GM18861 (cell line): ENCODE measurements at regions not wholly inside any gene's neighbourhood (a gene's known extent, or its start where the extent isn't known, plus 50 kb on each side); places are given as distances from the start of the nearest gene placed in this dataset.
"Not testable (repeated sequence)": the region's sequence is repeated elsewhere in the genome, so short reads cannot be mapped to it uniquely, and the experiment has no call there.

Experiments
- ATAC-seq: cut with Tn5 transposase; IDR thresholded peaks from one replicate; pipeline ENCODE4 v1.9.1; 2021; ENCODE audit not compliant: unreplicated experiment

DNA sequence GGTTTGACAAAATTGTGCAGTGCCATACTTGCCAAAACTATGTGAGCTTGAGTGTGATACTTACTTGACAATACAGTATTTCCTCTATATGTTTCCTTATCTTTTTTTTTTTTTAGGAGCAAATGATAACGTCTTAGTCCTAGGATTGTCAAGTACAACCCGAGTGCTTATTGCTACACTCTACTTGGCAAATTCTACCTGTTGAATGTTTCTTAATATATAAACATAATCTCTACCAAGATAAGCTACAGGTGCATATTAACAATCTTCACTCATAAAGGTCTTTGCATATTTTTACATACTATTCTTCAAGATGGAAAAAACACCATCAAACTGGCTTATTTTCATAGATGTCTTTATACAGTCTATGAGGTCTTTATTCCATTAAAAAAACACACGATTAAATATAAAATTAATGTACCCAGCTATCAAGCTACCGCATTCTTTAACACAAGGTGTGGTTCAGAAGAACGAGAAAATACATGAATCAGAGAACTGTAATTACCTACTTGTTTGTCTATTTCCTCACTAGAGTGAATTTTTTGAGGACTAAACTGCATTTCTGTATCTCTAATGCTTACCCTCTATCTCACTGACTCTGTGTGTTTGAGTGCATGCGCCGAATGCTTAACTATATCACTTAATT is 76.1 kb upstream of the PDSS1 start:
- no peak for ATAC-seq

DNA sequence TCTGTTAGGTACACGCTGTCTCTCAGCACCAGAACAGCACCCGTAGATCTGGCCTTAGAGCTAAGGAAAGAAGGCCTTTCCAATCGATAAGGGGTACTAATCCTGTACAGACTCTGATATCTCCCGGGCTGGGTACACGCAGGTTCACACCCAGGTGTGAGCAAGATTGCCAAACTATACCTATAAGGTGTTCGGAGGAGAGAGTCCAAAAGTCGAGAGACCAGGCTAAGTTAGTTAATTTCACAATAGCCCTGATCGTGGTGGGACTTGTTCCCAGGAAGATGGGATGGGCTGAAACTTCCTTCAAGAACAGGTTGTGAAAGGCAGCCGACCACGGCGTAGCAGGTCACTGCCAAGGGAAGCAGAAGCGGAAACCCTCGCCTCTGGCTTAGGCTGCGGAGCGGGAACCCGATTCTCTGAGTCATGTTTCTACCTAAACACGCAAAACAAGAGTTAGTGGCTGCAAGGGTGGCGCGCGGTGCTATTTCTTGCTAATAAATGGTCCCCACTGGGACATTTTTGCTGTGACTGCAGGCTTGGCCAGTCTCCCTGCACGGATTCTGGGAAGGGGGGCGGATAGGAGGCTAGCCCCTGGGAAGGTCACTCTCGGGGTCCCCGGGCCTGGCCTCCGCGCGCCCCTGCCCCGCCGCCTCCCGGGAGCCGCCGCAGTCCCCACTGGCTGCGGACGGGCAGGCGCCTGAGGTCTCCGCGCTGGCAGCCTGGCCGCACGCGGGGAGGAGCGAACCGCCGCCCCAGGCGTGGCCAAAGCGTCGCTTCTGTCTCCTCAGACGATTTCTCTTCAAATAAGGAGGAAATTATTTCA is 75.4 kb upstream of the PDSS1 start:
- ATAC-seq, result no peak

DNA sequence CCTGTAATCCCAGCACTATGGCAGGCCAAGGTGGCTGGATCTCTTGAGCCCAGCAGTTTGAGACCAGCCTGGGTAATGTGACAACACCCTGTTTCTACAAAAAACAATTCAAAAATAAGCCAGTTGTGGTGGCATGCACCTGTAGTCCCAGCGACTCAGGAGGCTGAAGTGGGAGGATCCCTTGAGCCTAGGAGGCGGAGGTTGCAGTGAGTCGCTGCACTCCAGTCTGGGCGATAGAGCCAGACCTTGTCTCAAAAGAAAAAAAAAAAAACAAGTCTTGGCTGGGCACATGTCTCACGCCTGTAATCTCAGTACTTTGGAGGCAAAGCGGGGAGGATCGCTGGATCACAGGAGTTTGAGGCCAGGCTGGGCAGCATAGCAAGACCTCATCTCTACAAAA is 74.6 kb upstream of the PDSS1 start:
- no peak for ATAC-seq

DNA sequence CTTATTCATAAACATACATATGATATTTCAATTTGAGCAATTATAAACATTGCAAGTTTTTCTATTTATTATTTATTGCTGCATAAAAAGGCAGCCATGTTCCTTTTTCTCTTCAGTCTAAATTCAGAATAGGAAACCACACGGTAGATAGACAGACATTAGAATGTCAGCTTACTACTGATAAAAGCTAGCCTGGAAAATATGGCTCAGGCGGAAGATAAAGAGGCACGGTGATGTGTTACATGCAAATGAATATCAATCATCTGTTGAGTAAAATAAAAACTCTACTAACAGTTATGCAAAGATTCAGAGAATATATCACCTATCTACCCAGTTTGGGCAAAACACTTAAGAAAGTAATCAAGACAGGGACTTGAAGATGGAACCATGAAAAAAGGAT is 73.5 kb upstream of the PDSS1 start:
- ATAC-seq, result no peak

DNA sequence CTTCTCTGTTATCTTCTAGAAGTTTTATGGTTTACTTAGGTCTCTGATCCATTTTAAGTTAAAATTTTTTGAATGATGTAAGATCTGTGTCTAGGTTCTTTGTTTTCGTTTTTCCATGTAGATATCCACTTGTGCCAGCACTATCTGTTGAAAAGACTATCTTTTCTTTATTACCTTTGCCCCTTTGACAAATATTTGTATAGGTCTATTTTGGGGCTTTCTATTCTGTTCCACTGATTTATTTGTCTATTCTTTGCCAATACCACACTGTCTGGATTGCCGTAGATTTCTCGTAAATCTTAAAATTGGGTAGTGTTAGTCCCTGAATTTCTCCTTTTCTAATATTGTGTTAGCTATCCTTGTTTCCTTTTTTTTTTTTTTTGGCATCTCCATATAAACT is 71.4 kb upstream of the PDSS1 start:
- no peak for ATAC-seq

DNA sequence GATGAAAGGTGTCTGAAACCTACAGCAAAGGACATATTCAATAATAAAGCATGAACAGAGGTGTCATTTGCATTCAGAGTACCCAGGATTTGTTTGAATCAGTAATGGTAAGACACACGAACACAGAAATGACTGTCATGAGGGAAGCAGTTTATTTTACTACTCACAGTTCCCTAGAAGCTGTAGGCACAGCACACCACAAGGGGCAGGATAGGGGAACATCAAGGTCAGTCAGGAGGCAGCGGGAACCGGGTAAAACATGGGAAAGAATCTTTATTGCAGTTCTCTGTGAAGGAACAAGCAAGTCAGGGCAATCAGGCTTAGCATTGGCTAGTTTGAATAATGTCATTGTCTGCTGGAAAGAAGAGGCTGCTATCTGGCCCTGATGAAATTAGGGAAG is 70.2 kb upstream of the PDSS1 start:
- ATAC-seq, result no peak

DNA sequence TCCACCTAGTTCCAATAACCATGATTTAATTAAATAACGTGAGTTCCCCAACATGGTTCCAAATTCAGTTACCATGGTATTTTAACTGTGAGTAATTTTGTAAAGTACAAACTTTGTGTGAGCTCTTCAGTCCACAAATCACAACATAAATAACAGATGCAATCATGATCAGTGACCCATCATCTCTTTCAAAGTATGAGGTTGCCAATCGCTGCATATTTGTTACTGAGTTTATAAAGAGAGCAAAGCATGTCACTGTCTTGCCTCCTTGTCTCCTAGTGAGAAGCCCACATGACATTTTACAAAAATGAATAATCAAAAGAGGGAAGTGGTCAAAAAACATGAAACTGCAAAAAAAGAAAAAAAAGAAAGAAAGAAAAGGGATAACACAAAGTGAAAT is 69.1 kb upstream of the PDSS1 start:
- peak; percentile 71 for ATAC-seq

DNA sequence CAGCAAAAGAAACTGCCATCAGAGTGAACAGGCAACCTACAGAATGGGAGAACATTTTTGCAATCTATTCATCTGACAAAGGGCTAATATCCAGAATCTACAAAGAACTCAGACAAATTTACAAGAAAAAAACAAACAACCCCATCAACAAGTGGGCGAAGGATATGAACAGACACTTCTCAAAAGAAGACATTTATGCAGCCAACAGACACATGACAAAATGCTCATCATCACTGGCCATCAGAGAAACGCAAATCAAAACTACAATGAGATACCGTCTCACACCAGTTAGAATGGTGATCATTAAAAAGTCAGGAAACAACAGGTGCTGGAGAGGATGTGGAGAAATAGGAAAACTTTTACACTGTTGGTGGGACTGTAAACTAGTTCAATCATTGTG is 65.3 kb upstream of the PDSS1 start:
- not testable (repeated sequence) for ATAC-seq

DNA sequence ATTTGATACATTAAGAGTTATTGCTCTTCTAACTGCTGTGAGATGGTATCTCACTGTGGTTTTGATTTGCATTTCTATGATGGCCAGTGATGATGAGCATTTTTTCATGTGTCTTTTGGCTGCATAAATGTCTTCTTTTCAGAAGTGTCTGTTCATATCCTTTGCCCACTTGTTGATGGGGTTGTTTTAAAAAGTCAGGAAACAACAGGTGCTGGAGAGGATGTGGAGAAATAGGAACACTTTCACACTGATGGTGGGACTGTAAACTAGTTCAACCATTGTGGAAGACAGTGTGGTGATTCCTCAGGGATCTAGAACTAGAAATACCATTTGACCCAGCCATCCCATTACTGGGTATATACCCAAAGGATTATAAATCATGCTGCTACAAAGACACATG is 63.4 kb upstream of the PDSS1 start:
- ATAC-seq, result not testable (repeated sequence)

DNA sequence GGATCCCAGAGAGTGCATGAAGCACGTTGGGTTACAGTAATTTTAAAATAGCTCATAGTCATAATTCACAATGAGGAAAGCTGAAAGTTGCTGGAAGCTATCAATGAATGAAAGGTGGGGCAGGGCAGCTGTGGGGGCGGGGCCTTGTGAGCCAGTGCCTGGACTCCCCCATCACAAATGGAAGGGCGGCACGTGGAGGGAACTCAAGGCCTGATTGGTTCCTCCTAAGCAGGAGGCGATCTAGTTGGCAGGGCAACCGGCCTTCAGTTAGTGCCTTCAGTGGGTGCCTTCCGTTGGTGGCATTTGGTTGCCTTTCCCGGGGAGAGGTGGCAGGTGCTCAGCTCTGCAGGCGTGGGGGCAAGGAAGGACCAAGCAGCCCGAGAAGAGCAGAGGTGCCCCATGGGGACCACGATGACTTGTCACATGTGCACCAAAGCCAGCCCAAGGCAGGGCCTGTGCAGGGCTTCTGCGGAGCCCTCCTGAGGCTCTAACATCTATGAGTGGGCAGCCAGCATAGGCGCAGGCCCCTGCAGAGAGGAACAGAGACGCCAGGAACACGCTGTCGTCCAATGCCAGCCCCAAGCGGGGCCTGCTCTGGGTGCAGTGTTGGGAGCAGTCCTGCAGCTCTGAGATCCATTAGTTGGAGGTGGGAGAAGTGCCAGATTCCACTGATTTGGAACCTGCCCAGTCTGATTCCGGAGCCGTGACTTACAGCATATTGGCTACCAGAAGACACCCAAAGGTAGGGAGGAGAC is 59.8 kb upstream of the PDSS1 start:
- no peak for ATAC-seq

DNA sequence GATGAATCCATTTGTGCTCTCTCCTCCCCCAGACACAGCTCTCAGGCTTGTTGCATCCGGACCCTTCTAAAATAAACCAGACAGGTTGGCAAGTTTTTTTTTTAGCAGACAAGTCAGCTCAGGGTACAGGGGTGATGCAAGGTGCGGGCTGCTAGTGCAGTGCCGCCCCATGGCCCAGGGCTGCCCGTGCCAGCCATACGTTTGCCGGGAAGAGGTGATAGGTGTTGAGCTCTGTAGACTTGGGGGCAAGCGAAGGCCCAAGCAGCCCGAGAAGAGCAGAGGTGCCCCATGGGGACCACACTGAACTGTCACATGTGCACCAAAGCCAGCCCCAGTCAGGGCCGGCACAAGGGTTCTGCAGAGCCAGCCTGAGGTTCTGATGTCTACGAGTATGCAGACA is 57.1 kb upstream of the PDSS1 start:
- no peak for ATAC-seq

DNA sequence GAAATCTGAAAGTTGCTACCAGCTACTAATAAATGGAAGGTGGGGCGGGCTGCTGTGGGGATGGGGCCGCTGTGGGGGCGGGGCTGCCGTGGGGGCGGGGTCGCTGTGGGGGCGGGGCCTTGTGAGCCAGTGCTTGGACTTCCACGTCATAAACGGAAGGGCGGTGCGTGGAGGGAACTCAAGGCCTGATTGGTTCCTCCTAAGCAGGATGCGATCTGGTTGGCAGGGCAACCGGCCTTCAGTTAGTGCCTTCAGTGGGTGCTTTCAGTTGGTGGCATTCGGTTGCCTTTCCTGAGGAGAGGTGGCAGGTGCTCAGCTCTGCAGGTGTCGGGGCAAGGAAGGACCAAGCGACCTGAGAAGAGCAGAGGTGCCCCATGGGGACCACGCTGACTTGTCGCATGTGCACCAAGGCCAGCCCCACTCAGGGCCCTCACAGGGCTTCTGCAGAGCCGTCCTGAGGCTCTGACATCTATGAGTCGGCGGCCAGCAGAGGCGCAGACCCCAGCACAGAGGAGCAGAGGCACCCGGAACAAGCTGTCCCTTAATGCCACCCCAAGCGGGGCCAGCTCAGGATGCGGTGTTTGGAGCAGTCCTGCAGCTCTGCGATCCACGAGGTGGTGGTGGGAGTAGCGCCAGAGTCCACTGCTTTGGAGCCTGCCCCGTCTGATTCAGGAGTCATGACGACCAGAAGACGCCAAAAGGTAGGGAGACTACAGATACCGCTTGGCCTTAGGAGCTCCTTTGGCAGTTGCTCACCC is 54.4 kb upstream of the PDSS1 start:
- ATAC-seq, result no peak

DNA sequence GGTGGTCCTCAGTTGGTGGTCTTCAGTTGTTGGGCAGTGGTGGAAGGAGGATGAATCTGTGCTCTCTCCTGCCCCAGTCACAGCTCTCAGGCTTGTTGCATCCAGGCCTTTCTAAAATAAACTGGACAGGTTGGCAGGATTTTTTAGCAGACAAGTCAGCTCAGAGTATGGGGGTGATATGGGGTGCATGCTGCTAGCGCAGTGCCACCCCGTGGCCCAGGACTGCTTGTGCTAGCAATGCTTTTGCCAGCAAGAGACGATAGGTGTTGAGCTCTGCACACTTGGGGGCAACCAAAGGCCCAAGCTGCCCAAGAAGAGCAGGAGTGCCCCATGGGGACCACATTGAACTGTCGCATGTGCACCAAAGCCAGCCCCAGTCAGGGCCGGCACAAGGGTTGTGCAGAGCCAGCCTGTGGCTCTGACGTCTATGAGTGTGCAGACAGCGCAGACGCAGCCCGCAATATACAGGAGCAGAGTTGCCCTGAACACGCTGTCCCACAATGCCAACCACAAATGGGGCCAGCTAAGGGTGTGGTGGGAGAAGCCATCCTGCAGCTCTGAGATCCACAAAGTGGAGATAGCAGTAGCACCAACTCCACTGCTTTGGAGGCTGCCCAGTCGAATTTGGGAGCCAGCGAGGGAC is 49.8 kb upstream of the PDSS1 start:
- no peak for ATAC-seq
